Neutrophil (primary cell): ENCODE measurements at regions not wholly inside any gene's neighbourhood (a gene's known extent, or its start where the extent isn't known, plus 50 kb on each side); places are given as distances from the start of the nearest gene placed in this dataset.

Experiments
- H3K27ac ChIP-seq: fragments of 200-600 bp; sonication (generic); 2 replicates; pipeline ENCODE4 v1.5.1; 2016; ENCODE audit warnings: mild to moderate bottlenecking, moderate library complexity
- H3K27me3 ChIP-seq: fragments of 200-600 bp; sonication (generic); 2 replicates; pipeline ENCODE4 v1.6.0; 2016; ENCODE audit warnings: mild to moderate bottlenecking
- H3K36me3 ChIP-seq: fragments of 200-600 bp; sonication (generic); 2 replicates; pipeline ENCODE4 v1.5.1; 2017
- H3K4me1 ChIP-seq, 2 experiments: fragments of 200-600 bp in 1 of 2; sonication (generic) in 1 of 2; 1 replicate in 1 of 2; 2 replicates in 1 of 2; pipeline versions ENCODE4 v1.5.1 to v1.6.1; 2013 to 2016; ENCODE audit warnings: low read depth in 1 of 2, low read length in 1 of 2, mild to moderate bottlenecking in 1 of 2, moderate library complexity in 1 of 2; ENCODE audit not compliant: control insufficient read depth in 1 of 2, insufficient read depth in 1 of 2
- H3K4me3 ChIP-seq, 2 experiments: fragments of 200-600 bp in 1 of 2; sonication (generic) in 1 of 2; 1 replicate in 1 of 2; 2 replicates in 1 of 2; pipeline ENCODE4 v1.5.1; 2013 to 2016; ENCODE audit warnings: low read depth in 1 of 2, low read length in 1 of 2, mild to moderate bottlenecking in 1 of 2, moderate library complexity in 1 of 2
- H3K9me3 ChIP-seq: fragments of 200-600 bp; sonication (generic); 2 replicates; pipeline ENCODE4 v1.5.1; 2016
- CTCF ChIP-seq: fragments of 200-600 bp; sonication (generic); IDR thresholded peaks from 2 replicates; pipeline ENCODE4 v1.5.1; 2016; ENCODE audit warnings: antibody characterized with exemption

GRCh38 chr7:22666732-22667131 is 60.3 kb upstream of the IL6 start:
- Histone ChIP-seq H3K27me3 (no peaks in the 10 kb centered on the region), H3K4me3 (no peak overlapping the region), H3K27ac (no peak overlapping the region), H3K36me3 (no peaks in the 10 kb centered on the region), H3K4me1 (no peaks in the 10 kb centered on the region), H3K9me3 (no peaks in the 10 kb centered on the region)
- TF ChIP-seq CTCF: no peak

- no peak for TF ChIP-seq CTCF
- Histone ChIP-seq H3K4me3 (no peak overlapping the region), H3K9me3 (no peaks in the 10 kb centered on the region), H3K27ac (no peak overlapping the region), H3K27me3 (no peaks in the 10 kb centered on the region), H3K4me1 (no peaks in the 10 kb centered on the region), H3K36me3 (no peaks in the 10 kb centered on the region)
Measured at GRCh38 chr7:22665923-22666322, 61.1 kb upstream of the IL6 start.

- H3K4me3 ChIP-seq: no peak overlapping the region
- H3K27me3 ChIP-seq: no peaks in the 10 kb centered on the region
- H3K4me1 ChIP-seq: no peaks in the 10 kb centered on the region
- no peak overlapping the region for H3K27ac ChIP-seq
- no peak for TF ChIP-seq CTCF
- H3K36me3 ChIP-seq: no peaks in the 10 kb centered on the region
- H3K9me3 ChIP-seq: no peaks in the 10 kb centered on the region
Measured at GRCh38 chr7:22664988-22665798, 61.8 kb upstream of the IL6 start.

- H3K36me3 ChIP-seq: no peaks in the 10 kb centered on the region
- H3K27ac ChIP-seq: no peak overlapping the region
- no peaks in the 10 kb centered on the region for H3K4me1 ChIP-seq
- H3K4me3 ChIP-seq: no peak overlapping the region
- peaks cover 6% of the 10 kb centered on the region for H3K27me3 ChIP-seq
- no peak for TF ChIP-seq CTCF
- H3K9me3 ChIP-seq: no peaks in the 10 kb centered on the region
Measured at GRCh38 chr7:22663721-22664120, 63.3 kb upstream of the IL6 start.

DNA sequence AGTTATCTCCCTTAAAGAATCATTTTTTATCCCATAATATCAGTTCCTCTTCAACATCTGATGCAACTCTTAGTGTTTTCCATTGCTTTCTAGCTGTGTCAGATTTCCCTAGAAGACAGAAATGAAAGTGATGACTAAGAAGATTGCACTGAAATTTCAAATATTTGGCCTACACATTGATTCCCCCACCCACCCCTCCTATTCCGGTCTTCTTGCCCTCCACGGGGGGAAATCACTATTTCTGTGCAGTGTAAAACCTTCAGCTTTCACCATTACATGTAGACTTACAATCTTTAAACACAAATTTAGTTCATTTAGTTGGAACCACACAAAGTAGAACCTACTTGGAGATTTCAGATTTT is 63.7 kb upstream of the IL6 start:
- Histone ChIP-seq H3K36me3 (no peaks in the 10 kb centered on the region), H3K4me1 (no peaks in the 10 kb centered on the region), H3K9me3 (no peaks in the 10 kb centered on the region), H3K27me3 (peaks cover 6% of the 10 kb centered on the region), H3K4me3 (no peak overlapping the region), H3K27ac (no peak overlapping the region)
- TF ChIP-seq CTCF: no peak
